ENCODE measurements at regions not wholly inside any gene's neighbourhood (a gene's known extent, or its start where the extent isn't known, plus 50 kb on each side); places are given as distances from the start of the nearest gene placed in this dataset.

DNA sequence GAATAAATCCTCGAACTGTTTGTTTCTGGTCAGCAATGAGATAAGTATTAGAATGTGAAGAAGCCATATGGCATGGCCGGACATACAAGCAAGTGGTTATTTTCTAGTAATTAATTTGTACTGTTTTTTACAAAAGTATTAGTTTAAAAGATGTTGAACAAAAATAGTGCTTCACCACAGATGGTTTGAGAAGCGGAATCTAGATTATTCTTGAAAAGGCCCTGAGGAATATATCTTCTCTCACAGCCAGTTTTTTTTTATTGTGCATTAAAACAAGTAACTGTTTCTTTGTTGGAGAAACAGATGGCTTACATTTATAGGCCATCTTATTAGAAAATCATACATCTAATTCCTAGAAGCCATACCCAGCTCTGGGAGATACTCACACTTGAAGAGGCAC is 153.3 kb downstream of the TMEM26 start:
- no peak for FAIRE-seq
- in situ Hi-C loops (cut with HindIII; ENCODE audit: extremely low pct_ligation_motif_present, low pct_unique_long_range_greater_than_20kb) (no loop called here), intact Hi-C loops (cut with micrococcal nuclease; ENCODE audit: unreplicated experiment) (no loop called here)
- no peaks in the 10 kb centered on the region for H3K79me2 ChIP-seq (ENCODE audit: insufficient read depth, low read length)
- no peak overlapping the region for H2AFZ ChIP-seq (ENCODE audit: low read length)
- peaks cover 0 to 10% of the 10 kb centered on the region in 2 experiments; a peak in 1 of 5 replicates for H3K27me3 ChIP-seq (ENCODE audit: control insufficient read depth in 1 of 2, insufficient read depth in 2 of 2, low read length in 2 of 2)
- no peaks in the 10 kb centered on the region for H3K4me1 ChIP-seq (ENCODE audit: insufficient read depth, low read length)
- no peak for ATAC-seq
- no peak overlapping the region for H3K9ac ChIP-seq (ENCODE audit: insufficient read depth, low read depth, low read length)
- ChIA-PET CTCF (ENCODE audit: low intra/inter-chr PET ratio, low total read pairs) (no interaction called here), POLR2A (no interaction called here)
- no peak overlapping the region for H3K4me2 ChIP-seq (ENCODE audit: low read depth, low read length)
- WGBS (ENCODE audit: low lambda C conversion rate) = 10% methylated on average over 3 of the region's 3 CpGs
- no peak overlapping the region for H3K4me3 ChIP-seq (replicated peaks in 1 of 3; ENCODE audit: insufficient read depth in 1 of 3, low read depth in 2 of 3, low read length in 3 of 3)
- BruUV-seq (replicated peaks) = no TSS peak
- no peaks in the 10 kb centered on the region for H3K36me3 ChIP-seq (replicated peaks in 1 of 2; ENCODE audit: control insufficient read depth in 1 of 2, insufficient read depth in 2 of 2, low read length in 2 of 2)
- DNase-seq (ENCODE audit: low spot score) = no peak
- H3K9me3 ChIP-seq (ENCODE audit: low read length) = no peaks in the 10 kb centered on the region
- H3K27ac ChIP-seq (ENCODE audit: extremely low read length, insufficient read depth, low read length) = no peak overlapping the region
- H4K20me1 ChIP-seq (ENCODE audit: insufficient read depth, low read length) = no peaks in the 10 kb centered on the region
- TF ChIP-seq RARA (CRISPR knock-in tag; IDR thresholded peaks at IDR 0.05) = no peak
- no peak for TF ChIP-seq KDM5A (IDR thresholded peaks at IDR 0.05; ENCODE audit: borderline replicate concordance, low read length)
- no peak for TF ChIP-seq EP300 (IDR thresholded peaks at IDR 0.05; ENCODE audit: low read depth in 2 of 2, low read length in 2 of 2)
- TF ChIP-seq EP300 (CRISPR knock-in tag; IDR thresholded peaks at IDR 0.05; ENCODE audit: borderline replicate concordance) = no peak
- TF ChIP-seq ZC3H4 (CRISPR knock-in tag; IDR thresholded peaks at IDR 0.05; ENCODE audit: borderline replicate concordance) = no peak
- no peak for TF ChIP-seq GATA4 (IDR thresholded peaks at IDR 0.05; ENCODE audit: borderline replicate concordance, low read depth)
- TF ChIP-seq, protein P1, sequence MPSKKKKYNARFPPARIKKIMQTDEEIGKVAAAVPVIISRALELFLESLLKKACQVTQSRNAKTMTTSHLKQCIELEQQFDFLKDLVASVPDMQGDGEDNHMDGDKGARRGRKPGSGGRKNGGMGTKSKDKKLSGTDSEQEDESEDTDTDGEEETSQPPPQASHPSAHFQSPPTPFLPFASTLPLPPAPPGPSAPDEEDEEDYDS (CRISPR knock-in tag; IDR thresholded peaks at IDR 0.05) = no peak
- no peak for TF ChIP-seq PHF8 (CRISPR knock-in tag; IDR thresholded peaks at IDR 0.05)
- TF ChIP-seq, protein P2, sequence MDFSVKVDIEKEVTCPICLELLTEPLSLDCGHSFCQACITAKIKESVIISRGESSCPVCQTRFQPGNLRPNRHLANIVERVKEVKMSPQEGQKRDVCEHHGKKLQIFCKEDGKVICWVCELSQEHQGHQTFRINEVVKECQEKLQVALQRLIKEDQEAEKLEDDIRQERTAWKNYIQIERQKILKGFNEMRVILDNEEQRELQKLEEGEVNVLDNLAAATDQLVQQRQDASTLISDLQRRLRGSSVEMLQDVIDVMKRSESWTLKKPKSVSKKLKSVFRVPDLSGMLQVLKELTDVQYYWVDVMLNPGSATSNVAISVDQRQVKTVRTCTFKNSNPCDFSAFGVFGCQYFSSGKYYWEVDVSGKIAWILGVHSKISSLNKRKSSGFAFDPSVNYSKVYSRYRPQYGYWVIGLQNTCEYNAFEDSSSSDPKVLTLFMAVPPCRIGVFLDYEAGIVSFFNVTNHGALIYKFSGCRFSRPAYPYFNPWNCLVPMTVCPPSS (IDR thresholded peaks at IDR 0.05) = no peak
- no peak for TF ChIP-seq PITX1 (CRISPR knock-in tag; IDR thresholded peaks at IDR 0.05)
- TF ChIP-seq ZNF124 (CRISPR knock-in tag; IDR thresholded peaks at IDR 0.05) = no peak
- TF ChIP-seq, protein P3, sequence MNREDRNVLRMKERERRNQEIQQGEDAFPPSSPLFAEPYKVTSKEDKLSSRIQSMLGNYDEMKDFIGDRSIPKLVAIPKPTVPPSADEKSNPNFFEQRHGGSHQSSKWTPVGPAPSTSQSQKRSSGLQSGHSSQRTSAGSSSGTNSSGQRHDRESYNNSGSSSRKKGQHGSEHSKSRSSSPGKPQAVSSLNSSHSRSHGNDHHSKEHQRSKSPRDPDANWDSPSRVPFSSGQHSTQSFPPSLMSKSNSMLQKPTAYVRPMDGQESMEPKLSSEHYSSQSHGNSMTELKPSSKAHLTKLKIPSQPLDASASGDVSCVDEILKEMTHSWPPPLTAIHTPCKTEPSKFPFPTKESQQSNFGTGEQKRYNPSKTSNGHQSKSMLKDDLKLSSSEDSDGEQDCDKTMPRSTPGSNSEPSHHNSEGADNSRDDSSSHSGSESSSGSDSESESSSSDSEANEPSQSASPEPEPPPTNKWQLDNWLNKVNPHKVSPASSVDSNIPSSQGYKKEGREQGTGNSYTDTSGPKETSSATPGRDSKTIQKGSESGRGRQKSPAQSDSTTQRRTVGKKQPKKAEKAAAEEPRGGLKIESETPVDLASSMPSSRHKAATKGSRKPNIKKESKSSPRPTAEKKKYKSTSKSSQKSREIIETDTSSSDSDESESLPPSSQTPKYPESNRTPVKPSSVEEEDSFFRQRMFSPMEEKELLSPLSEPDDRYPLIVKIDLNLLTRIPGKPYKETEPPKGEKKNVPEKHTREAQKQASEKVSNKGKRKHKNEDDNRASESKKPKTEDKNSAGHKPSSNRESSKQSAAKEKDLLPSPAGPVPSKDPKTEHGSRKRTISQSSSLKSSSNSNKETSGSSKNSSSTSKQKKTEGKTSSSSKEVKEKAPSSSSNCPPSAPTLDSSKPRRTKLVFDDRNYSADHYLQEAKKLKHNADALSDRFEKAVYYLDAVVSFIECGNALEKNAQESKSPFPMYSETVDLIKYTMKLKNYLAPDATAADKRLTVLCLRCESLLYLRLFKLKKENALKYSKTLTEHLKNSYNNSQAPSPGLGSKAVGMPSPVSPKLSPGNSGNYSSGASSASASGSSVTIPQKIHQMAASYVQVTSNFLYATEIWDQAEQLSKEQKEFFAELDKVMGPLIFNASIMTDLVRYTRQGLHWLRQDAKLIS (CRISPR knock-in tag; IDR thresholded peaks at IDR 0.05) = no peak
- TF ChIP-seq, protein P4, sequence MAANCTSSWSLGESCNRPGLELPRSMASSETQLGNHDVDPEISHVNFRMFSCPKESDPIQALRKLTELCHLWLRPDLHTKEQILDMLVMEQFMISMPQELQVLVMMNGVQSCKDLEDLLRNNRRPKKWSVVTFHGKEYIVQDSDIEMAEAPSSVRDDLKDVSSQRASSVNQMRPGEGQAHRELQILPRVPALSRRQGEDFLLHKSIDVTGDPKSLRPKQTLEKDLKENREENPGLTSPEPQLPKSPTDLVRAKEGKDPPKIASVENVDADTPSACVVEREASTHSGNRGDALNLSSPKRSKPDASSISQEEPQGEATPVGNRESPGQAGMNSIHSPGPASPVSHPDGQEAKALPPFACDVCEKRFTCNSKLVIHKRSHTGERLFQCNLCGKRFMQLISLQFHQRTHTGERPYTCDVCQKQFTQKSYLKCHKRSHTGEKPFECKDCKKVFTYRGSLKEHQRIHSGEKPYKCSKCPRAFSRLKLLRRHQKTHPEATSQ (CRISPR knock-in tag; IDR thresholded peaks at IDR 0.05; ENCODE audit: borderline replicate concordance) = no peak
- TF ChIP-seq, protein P5, sequence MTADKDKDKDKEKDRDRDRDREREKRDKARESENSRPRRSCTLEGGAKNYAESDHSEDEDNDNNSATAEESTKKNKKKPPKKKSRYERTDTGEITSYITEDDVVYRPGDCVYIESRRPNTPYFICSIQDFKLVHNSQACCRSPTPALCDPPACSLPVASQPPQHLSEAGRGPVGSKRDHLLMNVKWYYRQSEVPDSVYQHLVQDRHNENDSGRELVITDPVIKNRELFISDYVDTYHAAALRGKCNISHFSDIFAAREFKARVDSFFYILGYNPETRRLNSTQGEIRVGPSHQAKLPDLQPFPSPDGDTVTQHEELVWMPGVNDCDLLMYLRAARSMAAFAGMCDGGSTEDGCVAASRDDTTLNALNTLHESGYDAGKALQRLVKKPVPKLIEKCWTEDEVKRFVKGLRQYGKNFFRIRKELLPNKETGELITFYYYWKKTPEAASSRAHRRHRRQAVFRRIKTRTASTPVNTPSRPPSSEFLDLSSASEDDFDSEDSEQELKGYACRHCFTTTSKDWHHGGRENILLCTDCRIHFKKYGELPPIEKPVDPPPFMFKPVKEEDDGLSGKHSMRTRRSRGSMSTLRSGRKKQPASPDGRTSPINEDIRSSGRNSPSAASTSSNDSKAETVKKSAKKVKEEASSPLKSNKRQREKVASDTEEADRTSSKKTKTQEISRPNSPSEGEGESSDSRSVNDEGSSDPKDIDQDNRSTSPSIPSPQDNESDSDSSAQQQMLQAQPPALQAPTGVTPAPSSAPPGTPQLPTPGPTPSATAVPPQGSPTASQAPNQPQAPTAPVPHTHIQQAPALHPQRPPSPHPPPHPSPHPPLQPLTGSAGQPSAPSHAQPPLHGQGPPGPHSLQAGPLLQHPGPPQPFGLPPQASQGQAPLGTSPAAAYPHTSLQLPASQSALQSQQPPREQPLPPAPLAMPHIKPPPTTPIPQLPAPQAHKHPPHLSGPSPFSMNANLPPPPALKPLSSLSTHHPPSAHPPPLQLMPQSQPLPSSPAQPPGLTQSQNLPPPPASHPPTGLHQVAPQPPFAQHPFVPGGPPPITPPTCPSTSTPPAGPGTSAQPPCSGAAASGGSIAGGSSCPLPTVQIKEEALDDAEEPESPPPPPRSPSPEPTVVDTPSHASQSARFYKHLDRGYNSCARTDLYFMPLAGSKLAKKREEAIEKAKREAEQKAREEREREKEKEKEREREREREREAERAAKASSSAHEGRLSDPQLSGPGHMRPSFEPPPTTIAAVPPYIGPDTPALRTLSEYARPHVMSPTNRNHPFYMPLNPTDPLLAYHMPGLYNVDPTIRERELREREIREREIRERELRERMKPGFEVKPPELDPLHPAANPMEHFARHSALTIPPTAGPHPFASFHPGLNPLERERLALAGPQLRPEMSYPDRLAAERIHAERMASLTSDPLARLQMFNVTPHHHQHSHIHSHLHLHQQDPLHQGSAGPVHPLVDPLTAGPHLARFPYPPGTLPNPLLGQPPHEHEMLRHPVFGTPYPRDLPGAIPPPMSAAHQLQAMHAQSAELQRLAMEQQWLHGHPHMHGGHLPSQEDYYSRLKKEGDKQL (CRISPR knock-in tag; IDR thresholded peaks at IDR 0.05; ENCODE audit: low read depth) = no peak
